CD4-positive, alpha-beta T cell (primary cell): ENCODE measurements at regions not wholly inside any gene's neighbourhood (a gene's known extent, or its start where the extent isn't known, plus 50 kb on each side); places are given as distances from the start of the nearest gene placed in this dataset.

Source experiments
- ATAC-seq: fragments of 200-7000 bp; cut with Tn5 transposase; one replicate; pipeline ENCODE4 v1.10.0; 2022; ENCODE audit warnings: mild to moderate bottlenecking; ENCODE audit not compliant: poor library complexity
- CTCF ChIA-PET: fragments of 350-600 bp; sonication (Branson Sonifier 250); formaldehyde crosslinking; loops from one replicate; lab custom pipeline; 2021; ENCODE audit warnings: antibody characterized with exemption, inconsistent platforms; lab: Charles Lee
- POLR2A ChIA-PET: fragments of 350-600 bp; sonication (Branson Sonifier 250); formaldehyde crosslinking; loops from one replicate; lab custom pipeline; 2021; ENCODE audit warnings: antibody characterized with exemption, inconsistent platforms; lab: Charles Lee
- DNase-seq, 14 experiments: peaks; one replicate each; pipeline ENCODE4 v3.0.0-alpha.2; 2013 to 2020; ENCODE audit warnings: mixed read lengths in 2 of 14
- H3K27ac ChIP-seq, 2 donors: one replicate each; pipeline versions ENCODE4 v1.5.1 to v1.7.0; 2013; ENCODE audit warnings: low read length in 2 of 2, low read depth in 1 of 2, mild to moderate bottlenecking in 1 of 2
- H3K27me3 ChIP-seq, 2 experiments: 1 replicate in 1 of 2; 2 replicates in 1 of 2; pipeline versions ENCODE4 v1.6.1 to v1.7.0; 2013; ENCODE audit warnings: low read length in 2 of 2, control low read depth in 1 of 2, mild to moderate bottlenecking in 1 of 2, moderate library complexity in 1 of 2; ENCODE audit not compliant: insufficient read depth in 2 of 2, control insufficient read depth in 1 of 2
- H3K36me3 ChIP-seq: one replicate; pipeline ENCODE4 v1.6.1; 2013; ENCODE audit warnings: low read length, control low read depth; ENCODE audit not compliant: insufficient read depth
- H3K4me1 ChIP-seq: one replicate; pipeline ENCODE4 v1.6.1; 2013; ENCODE audit warnings: low read length, control low read depth; ENCODE audit not compliant: insufficient read depth
- H3K4me3 ChIP-seq: one replicate; pipeline ENCODE4 v1.5.1; 2013; ENCODE audit warnings: mild to moderate bottlenecking, low read length, moderate library complexity
- H3K9me3 ChIP-seq, 2 experiments: 1 replicate in 1 of 2; 2 replicates in 1 of 2; pipeline versions ENCODE4 v1.6.1 to v1.7.0; 2013; ENCODE audit warnings: low read length in 2 of 2, mild to moderate bottlenecking in 2 of 2, control low read depth in 1 of 2, moderate library complexity in 1 of 2; ENCODE audit not compliant: control insufficient read depth in 1 of 2, insufficient read depth in 1 of 2
- H3K27ac Mint-ChIP-seq: one replicate; pipeline ENCODE4 v1.8.0; 2020; ENCODE audit warnings: mixed read lengths
- H3K27me3 Mint-ChIP-seq: one replicate; pipeline ENCODE4 v1.8.0; 2021; ENCODE audit warnings: mixed read lengths
- H3K36me3 Mint-ChIP-seq: one replicate; pipeline ENCODE4 v1.8.0; 2021; ENCODE audit warnings: low read depth, mixed read lengths
- H3K4me1 Mint-ChIP-seq: one replicate; pipeline ENCODE4 v1.8.0; 2021; ENCODE audit warnings: low read depth, mixed read lengths
- H3K4me3 Mint-ChIP-seq: one replicate; pipeline ENCODE4 v1.8.0; 2020; ENCODE audit warnings: mild to moderate bottlenecking, mixed read lengths
- H3K9me3 Mint-ChIP-seq: one replicate; pipeline ENCODE4 v1.8.0; 2020; ENCODE audit warnings: mixed read lengths
- CTCF ChIP-seq: fragments of 200-600 bp; IDR thresholded peaks from one replicate; pipeline ENCODE4 v1.8.0; 2022; ENCODE audit warnings: antibody characterized with exemption, mild to moderate bottlenecking
- intact Hi-C, 2 experiments: fragments of 100-400 bp; cut with DNase I in 1 of 2; cut with micrococcal nuclease in 1 of 2; formaldehyde crosslinking; loops; one replicate each; pipeline versions ENCODE4 v1.15.1 to v1.9.0; 2023 to 2025; cut with DNase I, micrococcal nuclease

- no peak overlapping the region for H3K27ac ChIP-seq
- TF ChIP-seq CTCF = no peak
- no peak overlapping the region for H3K4me3 ChIP-seq
- Mint-ChIP-seq H3K27ac (no peak overlapping the region), H3K4me1 (no peaks in the 10 kb centered on the region), H3K9me3 (peaks cover 5% of the 10 kb centered on the region), H3K36me3 (no peaks in the 10 kb centered on the region), H3K27me3 (no peaks in the 10 kb centered on the region), H3K4me3 (no peak overlapping the region)
- ATAC-seq (no peak), DNase-seq (no peak)
- POLR2A ChIA-PET = no interaction called here
- no peaks in the 10 kb centered on the region for H3K36me3 ChIP-seq
- intact Hi-C loops = loop anchor here in 1 of 2 experiments (5.0 kb wide), 1 partner anchor 501 kb away; no protein-coding TSS in a partner anchor
- no peaks in the 10 kb centered on the region for H3K4me1 ChIP-seq
- H3K9me3 ChIP-seq = peaks cover 6 to 33% of the 10 kb centered on the region in 2 experiments
- CTCF ChIA-PET = no interaction called here
- no peaks in the 10 kb centered on the region for H3K27me3 ChIP-seq
These were observed 70.5 kb downstream of the NPAP1 start for GRCh38 chr15:24746094-24746493.

- Histone ChIP-seq H3K36me3 (no peaks in the 10 kb centered on the region), H3K4me3 (no peak overlapping the region), H3K27ac (no peak overlapping the region), H3K9me3 (peaks cover 6 to 28% of the 10 kb centered on the region in 2 experiments), H3K4me1 (no peaks in the 10 kb centered on the region), H3K27me3 (no peaks in the 10 kb centered on the region)
- POLR2A ChIA-PET = no interaction called here
- intact Hi-C loops = loop anchor here in 1 of 2 experiments (5.0 kb wide), 1 partner anchor 500 kb away; no protein-coding TSS in a partner anchor
- Mint-ChIP-seq H3K36me3 (no peaks in the 10 kb centered on the region), H3K27me3 (no peaks in the 10 kb centered on the region), H3K4me3 (no peak overlapping the region), H3K9me3 (peaks cover 5% of the 10 kb centered on the region), H3K4me1 (no peaks in the 10 kb centered on the region), H3K27ac (no peak overlapping the region)
- no peak for TF ChIP-seq CTCF
- DNase-seq = no peak
- CTCF ChIA-PET = no interaction called here
- ATAC-seq = no peak
These were observed 71.8 kb downstream of the NPAP1 start for GRCh38 chr15:24747376-24747775.

- H3K4me3 ChIP-seq = no peak overlapping the region
- H3K27me3 Mint-ChIP-seq = no peaks in the 10 kb centered on the region
- H3K36me3 Mint-ChIP-seq = no peaks in the 10 kb centered on the region
- H3K36me3 ChIP-seq = no peaks in the 10 kb centered on the region
- H3K9me3 Mint-ChIP-seq = peaks cover 5% of the 10 kb centered on the region
- H3K27ac ChIP-seq = no peak overlapping the region
- intact Hi-C loops = loop anchor here in 1 of 2 experiments (5.0 kb wide), 1 partner anchor 498 kb away; no protein-coding TSS in a partner anchor
- no peak for ATAC-seq
- CTCF ChIA-PET = no interaction called here
- DNase-seq = no peak
- no peak overlapping the region for H3K27ac Mint-ChIP-seq
- no peak overlapping the region for H3K4me3 Mint-ChIP-seq
- peaks cover 6 to 28% of the 10 kb centered on the region in 2 experiments for H3K9me3 ChIP-seq
- POLR2A ChIA-PET = no interaction called here
- no peaks in the 10 kb centered on the region for H3K4me1 Mint-ChIP-seq
- TF ChIP-seq CTCF = no peak
- no peaks in the 10 kb centered on the region for H3K27me3 ChIP-seq
- H3K4me1 ChIP-seq = no peaks in the 10 kb centered on the region
These were observed 73.4 kb downstream of the NPAP1 start for GRCh38 chr15:24748812-24749439.
